ENCODE measurements at regions not wholly inside any gene's neighbourhood (a gene's known extent, or its start where the extent isn't known, plus 50 kb on each side); places are given as distances from the start of the nearest gene placed in this dataset.

DNA sequence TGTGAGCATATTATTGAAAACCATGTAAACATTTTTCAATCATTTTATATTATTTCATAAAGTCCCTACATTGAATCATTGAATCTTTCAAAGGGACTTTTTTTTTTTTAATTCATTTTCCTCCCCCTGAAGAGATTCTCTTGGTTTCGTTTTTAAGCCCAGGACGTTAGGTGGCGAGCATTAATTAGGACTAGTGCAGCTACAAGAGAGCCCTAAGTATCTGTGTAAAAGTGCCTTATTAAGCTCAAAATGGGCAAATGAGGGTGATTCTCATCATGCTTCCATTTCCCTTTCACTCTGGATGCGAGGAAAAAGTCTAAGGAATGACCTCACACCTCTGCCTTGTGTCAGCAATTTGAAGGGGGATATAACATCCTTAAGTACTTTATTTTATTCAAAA is 517.9 kb upstream of the ITGA1 start:
- Histone ChIP-seq H3K4me1 (ENCODE audit: control insufficient read depth, insufficient read depth, low read length) (no peaks in the 10 kb centered on the region), H3K36me3 (ENCODE audit: control insufficient read depth, insufficient read depth, low read length) (no peaks in the 10 kb centered on the region)

GRCh38 chr5:52275639-52276038 is 512.1 kb upstream of the ITGA1 start:
- no peak for TF ChIP-seq CTCF (conservative IDR thresholded peaks at IDR 0.05)
- H3K4me1 ChIP-seq (ENCODE audit: control insufficient read depth, insufficient read depth, low read length) = peaks cover 11% of the 10 kb centered on the region
- no peaks in the 10 kb centered on the region for H3K36me3 ChIP-seq (ENCODE audit: control insufficient read depth, insufficient read depth, low read length)
- Mint-ChIP-seq H3K4me3 (no peak overlapping the region), H3K36me3 (ENCODE audit: low read depth) (no peaks in the 10 kb centered on the region), H3K9me3 (peaks cover 8% of the 10 kb centered on the region), H3K27me3 (ENCODE audit: insufficient read depth) (no peaks in the 10 kb centered on the region), H3K4me1 (peaks cover 11% of the 10 kb centered on the region), H3K27ac (no peak overlapping the region)
- H3K9ac ChIP-seq (ENCODE audit: extremely low read depth, low read length, poor library complexity, severe bottlenecking) = no peak overlapping the region
- H3K27me3 ChIP-seq (ENCODE audit: control insufficient read depth, insufficient read depth, low read length, poor library complexity, severe bottlenecking) = no peaks in the 10 kb centered on the region
- no peak overlapping the region for H3K4me3 ChIP-seq (ENCODE audit: low read length)
- no peak for DNase-seq
- H3K27ac ChIP-seq (ENCODE audit: low read depth, low read length) = no peak overlapping the region
- no peaks in the 10 kb centered on the region for H3K9me3 ChIP-seq (ENCODE audit: control insufficient read depth, low read length)

More for the DNA sequence above, 517.9 kb upstream of the ITGA1 start:
- Histone ChIP-seq H3K27ac (ENCODE audit: low read depth, low read length) (no peak overlapping the region), H3K27me3 (ENCODE audit: control insufficient read depth, insufficient read depth, low read length, poor library complexity, severe bottlenecking) (no peaks in the 10 kb centered on the region), H3K9me3 (ENCODE audit: control insufficient read depth, low read length) (no peaks in the 10 kb centered on the region), H3K4me3 (ENCODE audit: low read length) (no peak overlapping the region), H3K9ac (ENCODE audit: extremely low read depth, low read length, poor library complexity, severe bottlenecking) (no peak overlapping the region)
- Mint-ChIP-seq H3K4me3 (no peak overlapping the region), H3K4me1 (no peaks in the 10 kb centered on the region), H3K27me3 (ENCODE audit: insufficient read depth) (no peaks in the 10 kb centered on the region), H3K36me3 (ENCODE audit: low read depth) (no peaks in the 10 kb centered on the region), H3K9me3 (no peaks in the 10 kb centered on the region), H3K27ac (no peak overlapping the region)
- DNase-seq = no peak
- no peak for TF ChIP-seq CTCF (conservative IDR thresholded peaks at IDR 0.05)
- WGBS, 2 experiments (ENCODE audit: insufficient coverage in 1 of 2, insufficient read length in 1 of 2) = 85 to 100% methylated on average over 1 to 4 of the region's 4 CpGs

DNA sequence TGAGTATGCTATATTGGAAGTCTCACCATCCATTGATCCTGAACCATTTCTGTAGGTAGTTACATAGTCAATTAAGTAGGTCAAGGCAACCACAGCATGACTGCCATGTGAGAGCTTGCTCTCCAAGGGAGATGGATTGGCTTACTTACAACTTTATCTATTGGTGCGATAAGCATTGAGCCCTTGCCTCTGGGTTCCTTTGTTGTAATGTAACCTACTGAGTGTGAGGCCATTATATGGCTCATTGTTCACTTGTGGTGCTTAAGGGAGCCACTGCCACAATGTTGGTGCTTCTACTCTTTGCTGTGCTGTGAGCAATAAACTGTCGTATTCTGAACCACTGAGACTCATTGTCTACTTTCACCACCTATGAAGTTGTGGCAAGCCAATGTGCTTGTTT is 510.6 kb upstream of the ITGA1 start:
- Histone ChIP-seq H3K9me3 (ENCODE audit: control insufficient read depth, low read length) (no peaks in the 10 kb centered on the region), H3K4me1 (ENCODE audit: control insufficient read depth, insufficient read depth, low read length) (peaks cover 11% of the 10 kb centered on the region), H3K4me3 (ENCODE audit: low read length) (no peak overlapping the region), H3K27ac (ENCODE audit: low read depth, low read length) (no peak overlapping the region), H3K9ac (ENCODE audit: extremely low read depth, low read length, poor library complexity, severe bottlenecking) (no peak overlapping the region), H3K27me3 (ENCODE audit: control insufficient read depth, insufficient read depth, low read length, poor library complexity, severe bottlenecking) (no peaks in the 10 kb centered on the region), H3K36me3 (ENCODE audit: control insufficient read depth, insufficient read depth, low read length) (no peaks in the 10 kb centered on the region)
- Mint-ChIP-seq H3K4me1 (peaks cover 11% of the 10 kb centered on the region), H3K4me3 (no peak overlapping the region), H3K36me3 (ENCODE audit: low read depth) (no peaks in the 10 kb centered on the region), H3K27me3 (ENCODE audit: insufficient read depth) (no peaks in the 10 kb centered on the region), H3K9me3 (peaks cover 15% of the 10 kb centered on the region), H3K27ac (no peak overlapping the region)
- TF ChIP-seq CTCF (conservative IDR thresholded peaks at IDR 0.05) = no peak
- WGBS, 2 experiments (ENCODE audit: insufficient coverage in 1 of 2, insufficient read length in 1 of 2) = 48% methylated on average over 2 of the region's 2 CpGs; no CpG with 5 or more reads in 1 of the 2 experiments
- peak; percentile 56 for DNase-seq
